Ectodermal cell (in vitro differentiated cells): ENCODE measurements at regions not wholly inside any gene's neighbourhood (a gene's known extent, or its start where the extent isn't known, plus 50 kb on each side); places are given as distances from the start of the nearest gene placed in this dataset.

Source experiments
- H3K27ac ChIP-seq: 2 replicates; pipeline ENCODE4 v1.7.0; 2013; ENCODE audit warnings: mild to moderate bottlenecking, low read depth, low read length; ENCODE audit not compliant: insufficient read depth, poor library complexity, severe bottlenecking
- H3K27me3 ChIP-seq: 2 replicates; pipeline ENCODE4 v1.7.0; 2013; ENCODE audit warnings: mild to moderate bottlenecking, low read length; ENCODE audit not compliant: insufficient read depth, control insufficient read depth, poor library complexity, severe bottlenecking
- H3K36me3 ChIP-seq: one replicate; pipeline ENCODE4 v1.7.0; 2013; ENCODE audit warnings: low read length; ENCODE audit not compliant: control insufficient read depth, insufficient read depth
- H3K4me1 ChIP-seq: one replicate; pipeline ENCODE4 v1.7.0; 2013; ENCODE audit warnings: low read length; ENCODE audit not compliant: control insufficient read depth, insufficient read depth
- H3K4me3 ChIP-seq: 2 replicates; pipeline ENCODE4 v1.7.0; 2013; ENCODE audit warnings: low read depth, low read length, control low read depth; ENCODE audit not compliant: insufficient read depth
- H3K9me3 ChIP-seq: 2 replicates; pipeline ENCODE4 v1.7.0; 2013; ENCODE audit warnings: mild to moderate bottlenecking, low read length, moderate library complexity; ENCODE audit not compliant: control insufficient read depth
- WGBS, 2 experiments: methylation state at CpG; one replicate each; pipeline ENCODE4 v1.1.7; 2013; ENCODE audit warnings: missing lambda C conversion rate in 2 of 2; 5-methylcytosine and 5-hydroxymethylcytosine counted together

- 90 to 95% methylated on average over 4 of the region's 4 CpGs for WGBS, 2 experiments
Measured at GRCh38 chr2:219907011-219907365, 279.6 kb downstream of the SLC4A3 start.

GRCh38 chr2:219908538-219908937 is 281.1 kb downstream of the SLC4A3 start:
- no peak overlapping the region for H3K4me3 ChIP-seq
- peaks cover 10% of the 10 kb centered on the region for H3K27me3 ChIP-seq
- peaks cover 6% of the 10 kb centered on the region for H3K4me1 ChIP-seq
- H3K27ac ChIP-seq = no peak overlapping the region
- 87 to 90% methylated on average over 2 of the region's 2 CpGs for WGBS, 2 experiments
- no peaks in the 10 kb centered on the region for H3K36me3 ChIP-seq
- no peaks in the 10 kb centered on the region for H3K9me3 ChIP-seq

More at GRCh38 chr2:219907011-219907365, 279.6 kb downstream of the SLC4A3 start:
- Histone ChIP-seq H3K4me1 (peaks cover 8% of the 10 kb centered on the region), H3K36me3 (no peaks in the 10 kb centered on the region), H3K27me3 (peaks cover 10% of the 10 kb centered on the region), H3K9me3 (no peaks in the 10 kb centered on the region), H3K27ac (no peak overlapping the region), H3K4me3 (no peak overlapping the region)

DNA sequence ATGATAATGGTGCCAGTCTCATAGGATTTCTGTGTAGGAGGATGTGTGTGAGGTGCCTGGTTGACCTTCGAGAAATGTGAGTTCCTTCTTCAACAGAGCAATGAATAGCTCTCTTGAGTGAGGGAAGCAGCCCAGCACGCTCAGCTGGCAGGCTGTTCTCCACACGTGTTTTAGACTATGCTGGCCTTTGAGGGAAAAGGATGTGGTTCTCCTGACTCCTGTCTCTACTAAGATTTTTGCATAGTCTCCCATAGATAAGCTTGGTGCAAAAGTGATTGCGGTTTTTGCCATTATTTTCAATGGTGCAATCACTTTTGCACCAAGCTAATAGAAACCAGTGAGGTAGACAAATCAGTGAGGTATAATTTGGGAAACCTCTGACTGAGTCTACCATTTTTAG is 284.1 kb downstream of the SLC4A3 start:
- no peaks in the 10 kb centered on the region for H3K36me3 ChIP-seq
- H3K27me3 ChIP-seq = no peaks in the 10 kb centered on the region
- peaks cover 19% of the 10 kb centered on the region for H3K4me1 ChIP-seq
- H3K4me3 ChIP-seq = no peak overlapping the region
- H3K27ac ChIP-seq = no peak overlapping the region
- 83 to 90% methylated on average over 4 of the region's 4 CpGs for WGBS, 2 experiments
- no peaks in the 10 kb centered on the region for H3K9me3 ChIP-seq

DNA sequence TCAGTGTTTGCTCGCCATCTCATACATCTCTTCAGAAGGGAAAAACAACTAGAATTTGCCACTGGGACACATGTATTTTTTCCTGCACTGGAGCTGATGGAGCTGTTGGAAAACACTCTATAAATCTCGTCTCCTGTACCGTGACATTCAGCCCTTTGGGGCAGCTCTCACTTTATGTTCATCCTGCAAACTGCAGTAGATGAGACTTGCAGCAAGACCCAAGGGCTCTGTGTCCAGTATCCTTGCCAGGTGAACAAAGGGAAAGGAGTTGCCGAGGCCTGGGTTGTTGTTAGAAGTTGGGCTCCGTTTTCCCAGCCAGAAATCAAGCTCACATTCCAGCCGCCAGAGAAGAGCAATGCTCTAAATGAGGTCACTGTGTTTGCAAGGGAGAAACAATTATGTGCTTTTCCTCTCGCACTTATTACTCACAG is 285.1 kb downstream of the SLC4A3 start:
- H3K4me1 ChIP-seq = peaks cover 28% of the 10 kb centered on the region
- WGBS, 2 experiments = 80 to 85% methylated on average over 7 of the region's 7 CpGs
- H3K4me3 ChIP-seq = no peak overlapping the region
- H3K27ac ChIP-seq = no peak overlapping the region
- H3K9me3 ChIP-seq = no peaks in the 10 kb centered on the region
- H3K27me3 ChIP-seq = no peaks in the 10 kb centered on the region
- no peaks in the 10 kb centered on the region for H3K36me3 ChIP-seq

DNA sequence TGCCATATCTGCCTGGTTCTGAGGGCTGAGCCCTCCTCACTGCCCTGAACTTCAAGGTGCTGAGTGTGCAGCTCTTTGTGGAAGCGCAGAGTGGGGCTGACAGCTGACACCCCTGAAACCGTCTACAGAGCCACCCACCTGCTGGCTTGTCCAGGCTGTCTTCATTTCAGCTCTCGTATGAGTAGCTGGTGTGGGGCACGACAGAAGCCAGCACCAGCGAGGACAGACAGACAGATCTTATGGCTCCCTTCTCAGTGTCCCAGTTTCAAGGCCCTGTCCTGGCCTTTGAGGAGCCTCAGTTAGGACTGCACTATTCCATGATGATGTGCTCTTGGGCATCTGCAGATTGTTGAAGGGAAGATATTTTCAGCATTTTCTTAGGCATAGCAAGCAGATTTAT is 287.1 kb downstream of the SLC4A3 start:
- Histone ChIP-seq H3K4me3 (no peak overlapping the region), H3K4me1 (peaks cover 43% of the 10 kb centered on the region)
- 92 to 93% methylated on average over 5 of the region's 5 CpGs for WGBS, 2 experiments

DNA sequence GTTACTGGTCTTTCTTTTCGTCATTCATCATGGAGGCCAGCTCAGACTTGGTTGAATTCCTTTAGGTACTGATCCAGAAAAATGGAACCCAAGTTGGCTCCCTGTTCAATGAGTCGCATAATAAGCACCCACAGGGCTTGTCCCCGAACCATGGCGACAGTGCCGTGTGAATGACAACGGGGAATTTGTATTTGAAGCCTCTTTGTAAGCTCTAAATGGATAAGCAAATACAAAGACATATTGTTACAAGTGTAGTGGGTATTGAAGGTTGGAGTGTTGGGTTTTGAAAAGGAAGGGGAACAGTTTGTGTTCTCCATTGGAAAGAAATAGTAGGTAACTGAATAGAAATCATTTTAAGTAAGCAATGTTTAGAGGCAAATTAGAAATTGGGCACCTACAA is 288.9 kb downstream of the SLC4A3 start:
- Histone ChIP-seq H3K4me1 (peaks cover 44% of the 10 kb centered on the region), H3K27me3 (peaks cover 3% of the 10 kb centered on the region), H3K36me3 (no peaks in the 10 kb centered on the region), H3K27ac (peak overlapping the region; percentile 78), H3K4me3 (no peak overlapping the region), H3K9me3 (no peaks in the 10 kb centered on the region)
- WGBS, 2 experiments = 50 to 55% methylated on average over 6 of the region's 6 CpGs

More for the DNA sequence above, 287.1 kb downstream of the SLC4A3 start:
- no peaks in the 10 kb centered on the region for H3K9me3 ChIP-seq
- no peaks in the 10 kb centered on the region for H3K27me3 ChIP-seq
- no peaks in the 10 kb centered on the region for H3K36me3 ChIP-seq
- no peak overlapping the region for H3K27ac ChIP-seq

- peak overlapping the region; percentile 78 for H3K27ac ChIP-seq
- H3K4me3 ChIP-seq = no peak overlapping the region
Measured at GRCh38 chr2:219916726-219917440, 289.5 kb downstream of the SLC4A3 start.

GRCh38 chr2:219918254-219918653 is 290.8 kb downstream of the SLC4A3 start:
- Histone ChIP-seq H3K36me3 (no peaks in the 10 kb centered on the region), H3K9me3 (no peaks in the 10 kb centered on the region), H3K4me1 (peaks cover 38% of the 10 kb centered on the region), H3K27me3 (peaks cover 11% of the 10 kb centered on the region), H3K4me3 (no peak overlapping the region), H3K27ac (no peak overlapping the region)
- 89 to 98% methylated on average over 3 of the region's 3 CpGs for WGBS, 2 experiments

More at GRCh38 chr2:219916726-219917440, 289.5 kb downstream of the SLC4A3 start:
- Histone ChIP-seq H3K36me3 (no peaks in the 10 kb centered on the region), H3K9me3 (no peaks in the 10 kb centered on the region), H3K4me1 (peaks cover 44% of the 10 kb centered on the region), H3K27me3 (peaks cover 9% of the 10 kb centered on the region)
- WGBS, 2 experiments = 21 to 58% methylated on average over 2 to 3 of the region's 3 CpGs

DNA sequence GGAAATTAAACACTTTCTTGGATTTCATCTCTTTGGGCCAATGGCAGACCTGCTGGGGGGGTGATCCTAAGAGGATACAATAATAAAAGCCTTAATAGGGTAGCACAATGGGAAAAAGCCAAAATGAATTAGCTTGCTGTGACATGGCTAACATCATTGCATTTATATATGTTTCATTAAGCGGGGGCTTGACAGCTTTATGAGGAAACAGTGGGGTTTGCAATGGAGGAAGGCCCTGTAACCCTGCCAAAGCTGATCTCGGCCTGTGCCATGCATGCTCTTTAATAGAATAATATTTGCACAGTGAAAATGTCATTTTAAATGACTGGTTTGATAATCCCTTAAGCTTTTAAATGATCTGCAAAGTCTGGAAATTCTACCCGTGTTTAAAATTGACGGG is 291.5 kb downstream of the SLC4A3 start:
- WGBS, 2 experiments = 83 to 87% methylated on average over 4 of the region's 4 CpGs
- H3K9me3 ChIP-seq = no peaks in the 10 kb centered on the region
- H3K4me3 ChIP-seq = no peak overlapping the region
- peaks cover 38% of the 10 kb centered on the region for H3K4me1 ChIP-seq
- no peaks in the 10 kb centered on the region for H3K36me3 ChIP-seq
- no peak overlapping the region for H3K27ac ChIP-seq
- peaks cover 11% of the 10 kb centered on the region for H3K27me3 ChIP-seq

GRCh38 chr2:219919506-219919905 is 292.1 kb downstream of the SLC4A3 start:
- Histone ChIP-seq H3K36me3 (no peaks in the 10 kb centered on the region), H3K27ac (peak overlapping the region; percentile 51), H3K9me3 (no peaks in the 10 kb centered on the region), H3K27me3 (peaks cover 11% of the 10 kb centered on the region), H3K4me3 (no peak overlapping the region), H3K4me1 (peaks cover 38% of the 10 kb centered on the region)
- WGBS, 2 experiments = 26 to 44% methylated on average over 4 of the region's 4 CpGs
